Coronary artery (tissue), 2 donors: ENCODE measurements at regions not wholly inside any gene's neighbourhood (a gene's known extent, or its start where the extent isn't known, plus 50 kb on each side); places are given as distances from the start of the nearest gene placed in this dataset.

Experiments
- DNase-seq: peaks from one replicate; pipeline ENCODE4 v3.0.0-alpha.2; 2017; ENCODE audit warnings: low spot score
- H3K27ac ChIP-seq, 2 donors: fragments of 200-600 bp; sonication (generic); one replicate each; pipeline ENCODE4 v1.5.1; 2016 to 2019
- H3K4me3 ChIP-seq: fragments of 200-600 bp; sonication (generic); 2 replicates; pipeline ENCODE4 v1.5.1; 2016; ENCODE audit warnings: mild to moderate bottlenecking, moderate library complexity
- CTCF ChIP-seq: fragments of 200-600 bp; sonication (generic); IDR thresholded peaks from one replicate; pipeline ENCODE4 v1.5.1; 2019; ENCODE audit warnings: antibody characterized with exemption

DNA sequence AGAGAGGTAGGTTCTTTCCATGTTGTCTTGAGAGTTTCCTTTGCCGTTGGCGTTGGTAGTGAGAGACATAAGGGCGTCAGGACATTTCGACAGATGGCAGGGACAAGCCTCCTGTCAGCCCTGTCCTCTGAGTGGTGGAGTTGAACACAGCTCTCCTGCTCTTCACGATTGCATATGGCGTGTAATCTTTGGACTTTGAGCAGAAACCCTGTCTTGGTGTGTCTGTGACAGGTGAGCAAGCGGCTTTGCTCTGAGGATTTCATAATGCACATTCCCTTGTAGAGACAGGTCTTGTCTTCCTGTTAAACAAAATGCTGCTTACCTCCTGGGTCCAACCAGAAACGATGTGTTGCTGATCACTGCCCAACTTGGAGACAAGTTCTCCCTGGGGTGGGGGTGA lies 146.5 kb downstream of the NXNL2 start:
- DNase-seq, result no peak
- Histone ChIP-seq H3K4me3 (no peak overlapping the region), H3K27ac (no peak overlapping the region)
- no peak for TF ChIP-seq CTCF

GRCh38 chr9:88682431-88682831 lies 147.5 kb downstream of the NXNL2 start:
- no peak overlapping the region for H3K27ac ChIP-seq
- TF ChIP-seq CTCF, result no peak
- DNase-seq, result no peak
- H3K4me3 ChIP-seq, result no peak overlapping the region

GRCh38 chr9:88684046-88684445 lies 149.1 kb downstream of the NXNL2 start:
- DNase-seq, result no peak
- no peak overlapping the region for H3K27ac ChIP-seq
- H3K4me3 ChIP-seq, result no peak overlapping the region
- TF ChIP-seq CTCF, result no peak

- H3K27ac ChIP-seq, result no peak overlapping the region
- no peak for TF ChIP-seq CTCF
- no peak overlapping the region for H3K4me3 ChIP-seq
- no peak for DNase-seq
Observed at GRCh38 chr9:88684845-88685244, 149.9 kb downstream of the NXNL2 start.

GRCh38 chr9:88685966-88686365 lies 151.0 kb downstream of the NXNL2 start:
- TF ChIP-seq CTCF, result no peak
- Histone ChIP-seq H3K4me3 (no peak overlapping the region), H3K27ac (no peak overlapping the region)
- no peak for DNase-seq

- TF ChIP-seq CTCF, result no peak
- Histone ChIP-seq H3K27ac (no peak overlapping the region), H3K4me3 (no peak overlapping the region)
- DNase-seq, result no peak
Observed at GRCh38 chr9:88689509-88690298, 154.7 kb downstream of the NXNL2 start.

DNA sequence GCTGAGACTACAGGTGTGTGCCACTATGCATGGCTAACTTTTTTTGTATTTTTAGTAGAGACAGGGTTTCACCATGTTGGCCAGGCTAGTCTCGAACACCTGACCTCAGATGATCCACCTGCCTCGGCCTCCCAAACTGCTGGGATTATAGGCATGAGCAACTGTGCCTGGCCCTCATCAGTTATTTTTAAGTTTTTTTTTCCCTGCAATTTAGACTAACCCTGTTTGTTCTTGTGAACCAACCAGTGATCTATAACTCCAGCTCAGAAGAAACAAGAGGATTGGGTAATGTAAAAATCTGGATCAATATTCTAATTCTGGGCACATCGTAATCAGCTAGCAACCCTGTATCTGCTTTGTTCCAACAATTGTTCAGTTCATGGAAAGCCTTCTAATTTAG lies 155.7 kb downstream of the NXNL2 start:
- Histone ChIP-seq H3K27ac (no peak overlapping the region), H3K4me3 (no peak overlapping the region)
- no peak for TF ChIP-seq CTCF
- DNase-seq, result no peak
